Activated T-helper 17 cell treated with anti-CD3 and anti-CD28 coated beads, Interleukin-2, amount 50 U/mL, for 72 hours (primary cell): ENCODE measurements at regions not wholly inside any gene's neighbourhood (a gene's known extent, or its start where the extent isn't known, plus 50 kb on each side); places are given as distances from the start of the nearest gene placed in this dataset.
"Not testable (repeated sequence)": the region's sequence is repeated elsewhere in the genome, so short reads cannot be mapped to it uniquely, and the experiment has no call there.

Source experiments
- ATAC-seq: fragments of 150-1000 bp; cut with Tn5 transposase; replicated peaks from 2 replicates; pipeline ENCODE4 v1.10.0; 2021; ENCODE audit warnings: mild to moderate bottlenecking, moderate library complexity
- H3K27ac Mint-ChIP-seq: one replicate; pipeline ENCODE4 v1.8.0; 2022; ENCODE audit warnings: mixed read lengths
- H3K27me3 Mint-ChIP-seq: one replicate; pipeline ENCODE4 v1.8.0; 2022; ENCODE audit warnings: mixed read lengths
- H3K36me3 Mint-ChIP-seq: one replicate; pipeline ENCODE4 v1.8.0; 2022; ENCODE audit warnings: low read depth, mild to moderate bottlenecking, mixed read lengths
- H3K4me1 Mint-ChIP-seq: one replicate; pipeline ENCODE4 v1.8.0; 2022; ENCODE audit warnings: mixed read lengths
- H3K4me3 Mint-ChIP-seq: one replicate; pipeline ENCODE4 v1.8.0; 2022; ENCODE audit warnings: mild to moderate bottlenecking, mixed read lengths
- H3K9me3 Mint-ChIP-seq: one replicate; pipeline ENCODE4 v1.8.0; 2022; ENCODE audit warnings: mixed read lengths

- Mint-ChIP-seq H3K27me3 (peaks cover 9% of the 10 kb centered on the region), H3K27ac (no peak overlapping the region), H3K36me3 (no peaks in the 10 kb centered on the region), H3K4me1 (peaks cover 11% of the 10 kb centered on the region), H3K4me3 (no peak overlapping the region), H3K9me3 (no peaks in the 10 kb centered on the region)
- no peak for ATAC-seq
Measured at GRCh38 chr3:186464424-186465093, 79.6 kb downstream of the CRYGS start.

- H3K4me3 Mint-ChIP-seq, result no peak overlapping the region
- H3K9me3 Mint-ChIP-seq, result no peaks in the 10 kb centered on the region
- no peak overlapping the region for H3K27ac Mint-ChIP-seq
Measured at GRCh38 chr3:186461141-186461540, 83.0 kb downstream of the CRYGS start.

GRCh38 chr3:186459108-186459467 is 85.1 kb downstream of the CRYGS start:
- no peak for ATAC-seq
- H3K36me3 Mint-ChIP-seq, result no peaks in the 10 kb centered on the region
- no peak overlapping the region for H3K27ac Mint-ChIP-seq
- H3K4me3 Mint-ChIP-seq, result no peak overlapping the region
- no peaks in the 10 kb centered on the region for H3K9me3 Mint-ChIP-seq
- H3K27me3 Mint-ChIP-seq, result peaks cover 8% of the 10 kb centered on the region
- peaks cover 7% of the 10 kb centered on the region for H3K4me1 Mint-ChIP-seq

More at GRCh38 chr3:186461141-186461540, 83.0 kb downstream of the CRYGS start:
- H3K4me1 Mint-ChIP-seq, result peaks cover 11% of the 10 kb centered on the region
- no peaks in the 10 kb centered on the region for H3K36me3 Mint-ChIP-seq
- H3K27me3 Mint-ChIP-seq, result peaks cover 8% of the 10 kb centered on the region
- peak; percentile 95 for ATAC-seq

GRCh38 chr3:186458306-186459107 is 85.7 kb downstream of the CRYGS start:
- Mint-ChIP-seq H3K4me1 (peaks cover 6% of the 10 kb centered on the region), H3K36me3 (no peaks in the 10 kb centered on the region), H3K4me3 (no peak overlapping the region), H3K27ac (no peak overlapping the region), H3K9me3 (no peaks in the 10 kb centered on the region), H3K27me3 (peaks cover 8% of the 10 kb centered on the region)
- ATAC-seq, result no peak

- no peaks in the 10 kb centered on the region for H3K9me3 Mint-ChIP-seq
- peaks cover 6% of the 10 kb centered on the region for H3K4me1 Mint-ChIP-seq
- no peak overlapping the region for H3K4me3 Mint-ChIP-seq
- H3K27ac Mint-ChIP-seq, result no peak overlapping the region
- no peak for ATAC-seq
- H3K36me3 Mint-ChIP-seq, result no peaks in the 10 kb centered on the region
- peaks cover 8% of the 10 kb centered on the region for H3K27me3 Mint-ChIP-seq
Measured at GRCh38 chr3:186457236-186457635, 86.9 kb downstream of the CRYGS start.

GRCh38 chr3:186456731-186457191 is 87.4 kb downstream of the CRYGS start:
- no peaks in the 10 kb centered on the region for H3K36me3 Mint-ChIP-seq
- no peak overlapping the region for H3K4me3 Mint-ChIP-seq
- H3K4me1 Mint-ChIP-seq, result peaks cover 6% of the 10 kb centered on the region
- no peak overlapping the region for H3K27ac Mint-ChIP-seq
- H3K9me3 Mint-ChIP-seq, result no peaks in the 10 kb centered on the region
- ATAC-seq, result no peak
- H3K27me3 Mint-ChIP-seq, result peaks cover 8% of the 10 kb centered on the region

GRCh38 chr3:186454881-186455703 is 89.1 kb downstream of the CRYGS start:
- no peak for ATAC-seq
- Mint-ChIP-seq H3K36me3 (no peaks in the 10 kb centered on the region), H3K27ac (no peak overlapping the region), H3K9me3 (no peaks in the 10 kb centered on the region), H3K27me3 (peaks cover 6% of the 10 kb centered on the region), H3K4me1 (no peaks in the 10 kb centered on the region), H3K4me3 (no peak overlapping the region)

- Mint-ChIP-seq H3K36me3 (no peaks in the 10 kb centered on the region), H3K27me3 (no peaks in the 10 kb centered on the region), H3K27ac (no peak overlapping the region), H3K4me3 (no peak overlapping the region), H3K4me1 (no peaks in the 10 kb centered on the region), H3K9me3 (no peaks in the 10 kb centered on the region)
- ATAC-seq, result no peak
Measured at GRCh38 chr3:186453531-186453930, 90.6 kb downstream of the CRYGS start.

GRCh38 chr3:186452517-186452916 is 90.5 kb upstream of the DGKG start:
- no peak overlapping the region for H3K4me3 Mint-ChIP-seq
- no peaks in the 10 kb centered on the region for H3K4me1 Mint-ChIP-seq
- H3K27ac Mint-ChIP-seq, result no peak overlapping the region
- no peaks in the 10 kb centered on the region for H3K36me3 Mint-ChIP-seq
- no peak for ATAC-seq
- no peaks in the 10 kb centered on the region for H3K9me3 Mint-ChIP-seq
- no peaks in the 10 kb centered on the region for H3K27me3 Mint-ChIP-seq

GRCh38 chr3:186451371-186451770 is 89.3 kb upstream of the DGKG start:
- peak overlapping the region; percentile 20 for H3K27ac Mint-ChIP-seq
- no peaks in the 10 kb centered on the region for H3K36me3 Mint-ChIP-seq
- H3K27me3 Mint-ChIP-seq, result no peaks in the 10 kb centered on the region
- ATAC-seq, result no peak
- no peak overlapping the region for H3K4me3 Mint-ChIP-seq
- no peaks in the 10 kb centered on the region for H3K4me1 Mint-ChIP-seq
- no peaks in the 10 kb centered on the region for H3K9me3 Mint-ChIP-seq

GRCh38 chr3:186444974-186445373 is 82.9 kb upstream of the DGKG start:
- no peak for ATAC-seq
- Mint-ChIP-seq H3K4me1 (no peaks in the 10 kb centered on the region), H3K27me3 (peaks cover 5% of the 10 kb centered on the region), H3K9me3 (no peaks in the 10 kb centered on the region), H3K36me3 (no peaks in the 10 kb centered on the region), H3K27ac (no peak overlapping the region), H3K4me3 (no peak overlapping the region)

GRCh38 chr3:186444288-186444687 is 82.3 kb upstream of the DGKG start:
- H3K27me3 Mint-ChIP-seq, result peaks cover 5% of the 10 kb centered on the region
- no peaks in the 10 kb centered on the region for H3K9me3 Mint-ChIP-seq
- ATAC-seq, result no peak
- H3K36me3 Mint-ChIP-seq, result no peaks in the 10 kb centered on the region
- no peaks in the 10 kb centered on the region for H3K4me1 Mint-ChIP-seq
- no peak overlapping the region for H3K27ac Mint-ChIP-seq
- H3K4me3 Mint-ChIP-seq, result no peak overlapping the region

- H3K36me3 Mint-ChIP-seq, ATAC-seq, H3K4me3 Mint-ChIP-seq, H3K27ac Mint-ChIP-seq, H3K9me3 Mint-ChIP-seq, H3K4me1 Mint-ChIP-seq, H3K27me3 Mint-ChIP-seq: not testable (repeated sequence)
Measured at GRCh38 chr3:186442979-186443378, 80.9 kb upstream of the DGKG start.

GRCh38 chr3:186442162-186442561 is 80.1 kb upstream of the DGKG start:
- no peaks in the 10 kb centered on the region for H3K9me3 Mint-ChIP-seq
- no peaks in the 10 kb centered on the region for H3K4me1 Mint-ChIP-seq
- no peak for ATAC-seq
- no peak overlapping the region for H3K4me3 Mint-ChIP-seq
- H3K36me3 Mint-ChIP-seq, result no peaks in the 10 kb centered on the region
- no peak overlapping the region for H3K27ac Mint-ChIP-seq
- H3K27me3 Mint-ChIP-seq, result peaks cover 5% of the 10 kb centered on the region
